DMS 273 (cell line): ENCODE measurements at regions not wholly inside any gene's neighbourhood (a gene's known extent, or its start where the extent isn't known, plus 50 kb on each side); places are given as distances from the start of the nearest gene placed in this dataset.
"Not testable (repeated sequence)": the region's sequence is repeated elsewhere in the genome, so short reads cannot be mapped to it uniquely, and the experiment has no call there.

Experiments used
- DNase-seq: peaks from one replicate; lab custom pipeline; 2025; ENCODE audit not compliant: unreplicated experiment; lab: John Stamatoyannopoulos, UW

- DNase-seq, result no peak
Observed at GRCh38 chr4:129254126-129254525, 158.2 kb downstream of the C4orf33 start.

DNA sequence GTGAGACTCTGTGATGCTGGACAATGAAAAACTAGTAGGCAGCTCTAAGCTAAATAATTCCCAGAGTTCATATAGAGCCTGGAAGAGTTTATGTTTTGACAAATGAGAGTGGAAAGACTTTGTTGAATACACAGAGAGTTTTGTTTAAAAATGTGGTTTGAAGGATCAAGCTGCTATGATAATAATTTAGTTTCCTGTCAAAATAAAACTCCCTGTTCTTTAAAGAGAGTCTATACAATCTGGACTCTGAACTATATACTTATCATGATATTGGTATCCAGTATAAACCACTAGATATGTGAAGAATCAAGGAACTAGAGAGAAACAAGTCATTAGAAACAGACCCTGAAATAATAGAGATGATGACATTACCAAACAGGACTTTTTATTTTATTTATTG lies 158.6 kb downstream of the C4orf33 start:
- no peak for DNase-seq

DNA sequence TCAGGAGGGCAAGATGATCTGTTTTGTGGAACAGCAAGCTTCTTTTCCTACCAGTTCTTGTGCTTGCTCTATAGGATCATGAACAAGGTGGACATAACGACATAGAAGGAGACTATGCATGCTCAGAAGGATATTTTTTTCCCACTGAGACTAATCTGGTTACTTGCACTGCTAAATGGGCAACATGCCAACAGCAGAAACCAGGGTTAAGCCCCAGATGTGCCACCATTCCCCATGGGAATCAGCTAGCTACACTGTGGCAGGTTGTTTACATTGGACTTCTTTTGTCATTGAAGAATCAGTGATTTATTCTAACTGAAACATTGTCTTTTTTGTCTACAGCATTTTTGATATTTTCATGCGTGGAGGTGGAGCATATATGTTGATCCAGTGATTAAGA lies 165.6 kb downstream of the C4orf33 start:
- DNase-seq, result peak; percentile 12

GRCh38 chr4:129264008-129264657 lies 168.2 kb downstream of the C4orf33 start:
- no peak for DNase-seq

GRCh38 chr4:129278868-129279267 lies 182.9 kb downstream of the C4orf33 start:
- no peak for DNase-seq

DNA sequence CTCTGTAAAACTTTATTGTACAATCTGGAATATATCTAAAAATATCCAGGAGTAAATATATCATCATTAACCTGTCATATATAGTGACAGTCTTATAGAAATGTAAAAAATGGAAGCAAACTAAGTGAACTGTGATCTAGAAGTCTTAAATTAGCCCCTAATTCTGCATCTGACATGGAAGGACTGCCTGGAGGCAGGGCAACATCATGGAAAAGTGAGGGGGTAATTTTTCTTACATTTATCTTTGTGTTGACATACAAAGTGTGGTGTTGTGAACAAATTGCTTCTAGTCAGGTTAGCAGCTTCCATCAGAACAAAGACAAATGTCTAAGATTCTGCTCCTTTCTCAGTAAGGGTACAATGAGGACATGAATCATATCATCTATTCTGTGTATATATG lies 186.3 kb downstream of the C4orf33 start:
- no peak for DNase-seq

GRCh38 chr4:129292194-129292593 lies 196.2 kb downstream of the C4orf33 start:
- DNase-seq, result not testable (repeated sequence)

- no peak for DNase-seq
Observed at GRCh38 chr4:129314781-129315180, 218.8 kb downstream of the C4orf33 start.

GRCh38 chr4:129322920-129323319 lies 227.0 kb downstream of the C4orf33 start:
- no peak for DNase-seq

DNA sequence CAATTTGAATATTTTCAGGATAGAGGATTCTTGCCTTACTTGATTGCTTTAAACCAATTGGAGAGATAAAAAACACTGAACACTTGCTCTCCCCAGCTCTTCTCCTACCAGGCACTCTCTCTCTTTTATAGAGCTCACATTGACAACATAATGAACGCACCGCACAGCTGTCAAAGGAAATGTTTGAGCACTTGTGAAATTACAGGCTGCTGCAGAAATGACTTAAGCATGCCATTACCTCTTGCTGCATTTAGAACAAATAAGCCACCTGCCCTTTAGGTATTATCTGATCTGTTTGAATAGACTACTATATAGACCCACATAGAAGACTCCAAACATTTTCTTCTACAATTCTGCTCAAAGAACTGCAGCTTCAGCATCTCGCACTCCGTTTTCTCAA lies 227.7 kb downstream of the C4orf33 start:
- peak; percentile 71 for DNase-seq

DNA sequence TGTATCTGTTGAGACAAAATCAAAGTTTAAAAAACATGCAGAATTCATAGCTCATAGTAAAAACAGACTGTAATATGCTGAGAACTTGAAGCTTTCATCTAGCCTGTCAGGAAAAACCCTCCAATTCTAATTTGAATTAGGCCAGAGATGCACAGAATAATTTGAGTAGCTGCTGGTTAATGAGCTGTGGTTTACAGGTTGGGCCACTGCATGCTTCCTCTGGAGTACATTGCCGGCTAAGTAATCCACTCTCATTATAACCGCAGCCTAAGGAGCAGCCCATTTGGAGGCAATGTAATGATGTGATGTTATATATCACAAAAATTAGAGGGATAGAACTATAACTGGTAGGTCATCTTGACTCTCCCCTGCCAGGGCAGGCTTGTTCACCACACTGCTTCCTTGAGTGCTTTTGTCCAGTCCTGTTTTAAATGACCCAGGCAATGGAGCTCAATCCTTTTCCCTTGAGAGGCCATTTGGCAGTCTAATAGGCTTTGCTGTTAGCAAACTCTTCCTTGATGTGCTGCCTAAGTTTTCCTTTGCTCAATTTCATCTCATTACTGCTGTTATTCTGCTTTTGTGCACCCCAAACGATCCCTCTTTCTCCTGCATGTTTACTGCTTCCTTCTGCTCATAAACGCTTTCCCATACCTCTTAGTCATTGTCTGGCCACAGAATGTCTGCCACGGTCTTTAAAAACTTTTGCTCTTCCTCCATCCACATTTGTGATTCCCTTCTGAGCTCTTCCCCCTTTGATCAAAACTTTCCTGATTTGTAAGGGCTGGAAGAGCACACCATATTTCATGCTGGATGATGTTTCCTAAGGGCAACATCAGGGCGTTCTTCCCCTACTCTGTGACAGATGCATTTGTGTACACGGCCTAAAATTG lies 230.9 kb downstream of the C4orf33 start:
- peak; percentile 67 for DNase-seq

DNA sequence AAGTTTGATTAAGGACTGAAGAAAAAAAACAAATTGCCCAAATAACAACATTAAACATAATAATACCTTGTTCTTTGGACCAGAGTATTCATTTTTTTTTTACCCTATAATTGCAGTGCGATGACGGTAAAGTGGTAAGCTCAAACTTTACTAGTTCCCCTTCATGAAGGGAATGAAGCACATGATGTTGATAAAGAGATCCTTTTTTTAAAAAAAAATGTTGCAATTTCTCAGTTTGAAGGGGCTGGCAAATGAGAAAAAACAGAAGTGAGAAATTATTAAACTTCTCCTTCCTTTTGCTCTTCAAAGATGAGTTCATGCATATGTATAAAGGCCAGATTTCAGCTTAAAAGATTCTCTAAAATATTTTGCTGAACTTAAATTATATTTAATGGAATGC lies 231.7 kb downstream of the C4orf33 start:
- DNase-seq, result no peak

GRCh38 chr4:129328162-129328561 lies 232.2 kb downstream of the C4orf33 start:
- DNase-seq, result no peak

DNA sequence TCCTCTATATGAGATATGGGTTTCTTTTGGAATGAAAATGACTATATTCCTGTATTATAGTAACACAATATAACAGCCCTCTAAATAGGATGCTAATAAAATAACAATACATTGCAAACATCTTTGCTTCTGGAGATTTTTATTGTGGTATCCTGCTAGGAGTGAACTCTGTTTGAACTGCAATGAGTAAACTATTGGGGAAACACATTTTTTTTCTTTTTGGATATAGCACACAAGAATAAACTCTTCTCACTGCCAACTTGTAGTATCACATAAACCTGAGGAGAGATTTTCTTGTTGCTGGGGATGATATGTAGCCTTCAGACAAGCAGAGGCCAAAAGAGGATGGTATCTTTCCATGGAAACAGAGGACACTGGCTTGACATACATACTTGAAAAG lies 238.2 kb downstream of the C4orf33 start:
- DNase-seq, result no peak

- peak; percentile 65 for DNase-seq
Observed at GRCh38 chr4:129335276-129335675, 239.3 kb downstream of the C4orf33 start.

DNA sequence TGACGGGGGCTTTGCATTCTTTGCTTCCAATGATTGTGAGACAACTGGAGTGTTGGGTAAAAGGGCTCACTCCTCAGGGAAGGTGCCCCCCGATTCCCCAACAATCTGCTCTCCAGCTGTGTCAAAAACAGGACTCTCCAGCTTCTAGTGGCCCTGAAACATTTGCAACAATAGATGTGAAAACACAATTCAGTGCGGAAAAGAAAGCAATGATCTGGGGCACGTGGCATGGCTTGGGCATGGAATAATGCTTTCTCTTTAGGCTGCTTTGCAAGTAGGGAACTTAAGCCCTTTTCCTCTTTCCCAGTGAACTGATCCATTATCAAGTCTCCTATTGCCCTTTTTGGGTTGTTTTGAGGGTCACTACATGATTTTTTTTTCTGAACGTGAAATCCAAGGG lies 239.9 kb downstream of the C4orf33 start:
- peak; percentile 9 for DNase-seq

DNA sequence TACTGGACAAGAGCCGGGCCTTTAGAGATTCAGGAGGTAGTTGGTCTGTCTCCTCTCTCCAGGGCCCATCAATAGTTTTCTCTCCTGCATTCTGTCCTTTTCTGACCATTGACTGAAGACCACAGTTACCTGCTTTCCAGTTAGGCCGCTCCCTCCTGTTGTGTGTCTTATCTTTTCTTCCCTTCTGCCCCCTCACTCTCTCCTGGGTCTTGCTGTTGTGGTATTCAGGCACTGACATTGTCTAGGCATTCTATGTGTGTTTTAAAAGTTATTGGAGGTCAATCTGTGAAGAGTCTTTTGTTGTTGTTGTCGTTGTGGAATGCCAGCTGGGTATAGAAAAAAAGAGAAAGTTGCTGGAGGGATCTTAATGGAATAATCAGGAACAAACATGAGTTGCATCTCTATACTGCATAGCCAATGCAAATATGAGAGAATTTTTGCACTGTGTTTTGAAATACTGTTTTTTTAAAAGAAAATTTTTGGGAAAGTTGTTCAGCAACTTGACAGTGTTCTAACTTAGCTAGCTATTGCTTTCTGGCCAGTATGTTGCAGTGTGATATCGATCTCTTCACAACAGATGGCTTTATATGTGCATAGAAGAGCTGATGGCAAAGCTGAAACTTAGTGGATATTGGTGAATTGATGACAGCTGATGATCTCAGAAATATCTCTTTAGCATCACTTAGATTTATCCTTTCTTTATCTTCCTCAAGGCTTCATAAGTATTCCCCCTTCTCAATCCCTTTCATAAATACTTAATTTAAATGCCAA lies 240.7 kb downstream of the C4orf33 start:
- peak; percentile 23 for DNase-seq

DNA sequence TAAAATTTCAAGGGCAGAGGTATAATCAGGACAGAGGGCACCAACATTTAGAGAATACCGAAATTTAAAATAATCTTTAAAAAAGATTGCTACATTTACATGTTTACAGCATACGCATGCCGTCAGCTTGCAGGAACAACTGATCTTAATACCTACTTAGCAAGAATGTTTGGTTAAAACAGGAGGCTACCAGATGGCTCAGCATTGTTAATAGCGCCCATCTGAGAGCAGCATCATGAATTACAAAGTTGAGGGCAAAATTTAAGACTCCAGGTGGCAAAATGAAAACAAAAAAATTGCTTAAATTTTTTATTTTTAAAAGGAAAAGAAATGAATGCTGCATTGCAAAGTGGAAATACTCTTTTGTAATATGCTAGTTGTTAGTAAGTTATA lies 241.3 kb downstream of the C4orf33 start:
- peak; percentile 72 for DNase-seq

DNA sequence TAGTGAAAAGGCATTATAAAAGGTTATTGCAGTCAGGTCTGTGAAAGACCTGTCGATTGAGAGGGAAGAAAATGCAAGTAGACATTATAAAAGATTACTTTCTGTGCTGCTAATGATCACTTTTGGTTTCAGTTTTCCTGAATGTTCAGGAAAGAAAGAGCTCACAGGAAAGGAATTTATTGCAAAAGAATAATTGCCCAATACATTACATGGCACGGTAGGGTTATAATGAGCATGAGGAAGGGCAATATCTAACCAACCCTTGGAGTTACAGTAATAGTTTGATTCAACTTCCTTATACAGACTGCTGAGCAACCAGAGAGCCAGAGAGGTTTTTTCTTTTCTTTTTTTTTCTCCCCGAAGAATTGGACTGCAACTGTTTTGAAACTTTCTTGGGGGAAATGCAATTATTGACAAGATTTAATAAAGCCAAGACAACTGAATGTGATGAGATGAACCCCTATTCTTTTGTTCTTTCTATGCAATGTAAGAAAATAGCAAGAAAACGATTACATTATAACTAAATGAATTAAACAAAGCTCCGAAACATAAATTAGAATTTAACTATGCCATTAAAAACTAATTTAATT lies 247.0 kb downstream of the C4orf33 start:
- DNase-seq, result no peak

DNA sequence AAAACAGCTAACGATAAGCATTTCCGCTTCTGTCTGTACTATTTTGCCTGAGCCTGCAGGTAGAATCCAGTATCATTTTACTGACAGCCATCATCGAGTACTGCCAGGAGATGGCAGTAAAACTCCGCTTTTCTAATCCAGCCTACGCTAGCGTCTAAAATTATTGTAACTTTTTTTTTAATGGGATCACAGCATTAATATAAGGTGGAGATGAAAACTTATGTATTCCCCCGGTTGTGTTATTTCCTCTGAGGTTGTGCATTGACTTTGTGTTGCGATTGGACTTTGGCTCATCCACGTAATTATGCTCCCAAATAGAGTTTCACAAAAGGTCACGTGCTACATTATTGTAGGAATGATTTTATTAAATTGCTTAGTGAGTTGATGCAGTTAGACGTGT lies 248.1 kb downstream of the C4orf33 start:
- DNase-seq, result peak; percentile 43

GRCh38 chr4:129345609-129346008 lies 249.7 kb downstream of the C4orf33 start:
- no peak for DNase-seq
